Body of pancreas (tissue), 4 donors: ENCODE measurements at regions not wholly inside any gene's neighbourhood (a gene's known extent, or its start where the extent isn't known, plus 50 kb on each side); places are given as distances from the start of the nearest gene placed in this dataset.

Experiments
- POLR2A ChIP-seq, 3 donors: fragments of 450-650 bp; IDR thresholded peaks; one replicate each; pipeline ENCODE4 v1.6.1; 2016; ENCODE audit warnings: antibody characterized with exemption in 3 of 3, mild to moderate bottlenecking in 2 of 3
- TF ChIP-seq, protein P1 (sequence below), 7 experiments: fragments of 450-650 bp in 4 of 7; fragments of 200-600 bp in 3 of 7; sonication (generic) in 3 of 7; IDR thresholded peaks; one replicate each; pipeline ENCODE4 v1.5.1; 2016 to 2019; ENCODE audit warnings: antibody characterized with exemption in 7 of 7

DNA sequence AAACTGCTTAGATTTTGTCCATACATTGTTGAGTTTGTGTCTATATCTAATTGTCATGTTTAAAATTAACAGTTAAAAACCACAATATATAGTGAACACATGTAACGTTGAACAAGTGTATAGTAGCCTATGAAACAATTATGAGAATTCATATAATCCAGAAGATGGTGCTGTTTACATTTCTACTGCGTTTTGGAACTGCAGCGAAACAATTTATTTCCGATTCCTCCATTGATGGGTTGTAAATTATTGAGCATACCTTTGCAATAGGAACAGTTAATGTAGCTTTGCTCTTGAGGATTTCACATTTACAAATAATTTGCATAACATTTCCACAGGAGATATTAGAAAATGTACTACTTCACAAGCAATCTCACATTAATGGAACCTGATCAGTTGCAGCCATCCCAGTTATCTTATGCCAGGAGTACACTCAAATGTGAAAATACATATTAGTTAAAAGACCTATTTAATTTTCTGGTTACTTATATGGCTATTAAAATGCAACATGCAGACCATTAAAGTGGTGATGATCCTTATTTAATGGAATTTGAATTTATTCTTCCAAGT, 411.8 kb downstream of the CDH10 start:
- no peak for TF ChIP-seq POLR2A (IDR thresholded peaks at IDR 0.05)
- TF ChIP-seq, protein P1, sequence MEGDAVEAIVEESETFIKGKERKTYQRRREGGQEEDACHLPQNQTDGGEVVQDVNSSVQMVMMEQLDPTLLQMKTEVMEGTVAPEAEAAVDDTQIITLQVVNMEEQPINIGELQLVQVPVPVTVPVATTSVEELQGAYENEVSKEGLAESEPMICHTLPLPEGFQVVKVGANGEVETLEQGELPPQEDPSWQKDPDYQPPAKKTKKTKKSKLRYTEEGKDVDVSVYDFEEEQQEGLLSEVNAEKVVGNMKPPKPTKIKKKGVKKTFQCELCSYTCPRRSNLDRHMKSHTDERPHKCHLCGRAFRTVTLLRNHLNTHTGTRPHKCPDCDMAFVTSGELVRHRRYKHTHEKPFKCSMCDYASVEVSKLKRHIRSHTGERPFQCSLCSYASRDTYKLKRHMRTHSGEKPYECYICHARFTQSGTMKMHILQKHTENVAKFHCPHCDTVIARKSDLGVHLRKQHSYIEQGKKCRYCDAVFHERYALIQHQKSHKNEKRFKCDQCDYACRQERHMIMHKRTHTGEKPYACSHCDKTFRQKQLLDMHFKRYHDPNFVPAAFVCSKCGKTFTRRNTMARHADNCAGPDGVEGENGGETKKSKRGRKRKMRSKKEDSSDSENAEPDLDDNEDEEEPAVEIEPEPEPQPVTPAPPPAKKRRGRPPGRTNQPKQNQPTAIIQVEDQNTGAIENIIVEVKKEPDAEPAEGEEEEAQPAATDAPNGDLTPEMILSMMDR (IDR thresholded peaks at IDR 0.05), result no peak
